Vagina (tissue), 2 donors: ENCODE measurements at regions not wholly inside any gene's neighbourhood (a gene's known extent, or its start where the extent isn't known, plus 50 kb on each side); places are given as distances from the start of the nearest gene placed in this dataset.

Experiments
- POLR2A ChIP-seq, 2 donors: fragments of 450-650 bp; IDR thresholded peaks; one replicate each; pipeline ENCODE4 v1.6.1; 2017; ENCODE audit warnings: antibody characterized with exemption in 2 of 2, mild to moderate bottlenecking in 2 of 2, moderate library complexity in 2 of 2
- POLR2AphosphoS5 ChIP-seq, 2 donors: sonication (generic); formaldehyde crosslinking; IDR thresholded peaks; one replicate each; pipeline ENCODE4 v1.9.0; 2017; ENCODE audit warnings: antibody characterized with exemption in 2 of 2, mild to moderate bottlenecking in 2 of 2, low read depth in 1 of 2; ENCODE audit not compliant: insufficient read depth in 1 of 2
- TF ChIP-seq, protein P1 (sequence below), 3 experiments: fragments of 450-650 bp in 2 of 3; fragments of 200-600 bp in 1 of 3; sonication (generic) in 1 of 3; IDR thresholded peaks; one replicate each; pipeline ENCODE4 v1.5.1; 2017 to 2019; ENCODE audit warnings: antibody characterized with exemption in 3 of 3, mild to moderate bottlenecking in 2 of 3, moderate library complexity in 2 of 3

DNA sequence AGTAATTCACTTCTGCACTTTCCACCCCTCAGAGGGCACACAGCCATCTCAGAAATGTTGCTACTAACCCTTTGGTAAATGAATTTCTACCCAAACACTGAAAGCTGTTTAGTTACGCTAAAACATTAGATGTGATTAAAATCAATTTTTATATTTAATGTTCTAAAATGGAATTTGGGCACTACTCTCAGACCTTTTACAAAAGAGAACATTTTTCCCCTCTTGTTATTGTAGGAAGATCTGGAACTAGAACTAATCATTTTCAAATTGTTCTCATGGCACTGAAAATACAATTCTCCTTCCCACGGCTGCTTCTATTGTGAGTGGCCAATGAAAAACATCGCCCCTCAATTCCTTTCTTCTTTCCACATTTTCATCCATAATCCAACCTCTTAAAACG is 627.4 kb downstream of the CDH26 start:
- TF ChIP-seq POLR2A (IDR thresholded peaks at IDR 0.05) (no peak), POLR2AphosphoS5 (IDR thresholded peaks at IDR 0.05; ENCODE audit: insufficient read depth in 1 of 2, low read depth in 1 of 2) (no peak)
- TF ChIP-seq, protein P1, sequence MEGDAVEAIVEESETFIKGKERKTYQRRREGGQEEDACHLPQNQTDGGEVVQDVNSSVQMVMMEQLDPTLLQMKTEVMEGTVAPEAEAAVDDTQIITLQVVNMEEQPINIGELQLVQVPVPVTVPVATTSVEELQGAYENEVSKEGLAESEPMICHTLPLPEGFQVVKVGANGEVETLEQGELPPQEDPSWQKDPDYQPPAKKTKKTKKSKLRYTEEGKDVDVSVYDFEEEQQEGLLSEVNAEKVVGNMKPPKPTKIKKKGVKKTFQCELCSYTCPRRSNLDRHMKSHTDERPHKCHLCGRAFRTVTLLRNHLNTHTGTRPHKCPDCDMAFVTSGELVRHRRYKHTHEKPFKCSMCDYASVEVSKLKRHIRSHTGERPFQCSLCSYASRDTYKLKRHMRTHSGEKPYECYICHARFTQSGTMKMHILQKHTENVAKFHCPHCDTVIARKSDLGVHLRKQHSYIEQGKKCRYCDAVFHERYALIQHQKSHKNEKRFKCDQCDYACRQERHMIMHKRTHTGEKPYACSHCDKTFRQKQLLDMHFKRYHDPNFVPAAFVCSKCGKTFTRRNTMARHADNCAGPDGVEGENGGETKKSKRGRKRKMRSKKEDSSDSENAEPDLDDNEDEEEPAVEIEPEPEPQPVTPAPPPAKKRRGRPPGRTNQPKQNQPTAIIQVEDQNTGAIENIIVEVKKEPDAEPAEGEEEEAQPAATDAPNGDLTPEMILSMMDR (IDR thresholded peaks at IDR 0.05), result no peak
